Activated CD8-positive, alpha-beta T cell treated with anti-CD3 and anti-CD28 coated beads for 36 hours (primary cell): ENCODE measurements at regions not wholly inside any gene's neighbourhood (a gene's known extent, or its start where the extent isn't known, plus 50 kb on each side); places are given as distances from the start of the nearest gene placed in this dataset.

Source experiments
- ATAC-seq: fragments of 200-7000 bp; cut with Tn5 transposase; one replicate; pipeline ENCODE4 v1.10.0; 2021; ENCODE audit warnings: mild to moderate bottlenecking, moderate library complexity
- CTCF ChIA-PET: fragments of 350-600 bp; sonication (Branson Sonifier 250); formaldehyde crosslinking; loops from one replicate; lab custom pipeline; 2021; ENCODE audit warnings: antibody characterized with exemption; lab: Charles Lee
- POLR2A ChIA-PET: fragments of 350-600 bp; sonication (Branson Sonifier 250); formaldehyde crosslinking; loops from one replicate; lab custom pipeline; 2021; ENCODE audit warnings: antibody characterized with exemption; lab: Charles Lee
- DNase-seq: peaks from one replicate; pipeline ENCODE4 v3.0.0-alpha.2; 2020
- H3K27ac Mint-ChIP-seq: one replicate; pipeline ENCODE4 v1.8.0; 2021; ENCODE audit warnings: mild to moderate bottlenecking, mixed read lengths
- H3K27me3 Mint-ChIP-seq: one replicate; pipeline ENCODE4 v1.8.0; 2021; ENCODE audit warnings: mixed read lengths
- H3K36me3 Mint-ChIP-seq: one replicate; pipeline ENCODE4 v1.8.0; 2021; ENCODE audit warnings: low read depth, mixed read lengths
- H3K4me1 Mint-ChIP-seq: one replicate; pipeline ENCODE4 v1.8.0; 2021; ENCODE audit warnings: low read depth, mixed read lengths
- H3K4me3 Mint-ChIP-seq: one replicate; pipeline ENCODE4 v1.8.0; 2021; ENCODE audit warnings: mild to moderate bottlenecking, moderate library complexity, mixed read lengths
- H3K9me3 Mint-ChIP-seq: one replicate; pipeline ENCODE4 v1.8.0; 2021; ENCODE audit warnings: mixed read lengths
- CTCF ChIP-seq: fragments of 200-600 bp; IDR thresholded peaks from one replicate; pipeline ENCODE4 v1.8.0; 2022; ENCODE audit warnings: antibody characterized with exemption, mild to moderate bottlenecking
- intact Hi-C: fragments of 100-400 bp; cut with micrococcal nuclease; formaldehyde crosslinking; loops from one replicate; pipeline ENCODE4 v1.10.0; 2022

GRCh38 chr1:83769072-83769471 lies 229.9 kb downstream of the TTLL7 start:
- no peak overlapping the region for H3K4me3 Mint-ChIP-seq
- POLR2A ChIA-PET: no interaction called here
- H3K4me1 Mint-ChIP-seq: peaks cover 7% of the 10 kb centered on the region
- no peak overlapping the region for H3K27ac Mint-ChIP-seq
- ATAC-seq (no peak), DNase-seq (no peak)
- CTCF ChIA-PET: interaction anchor here (0.8 kb wide), 1 partner anchor 12 kb away, joined by 3 read pairs; no protein-coding TSS in a partner anchor
- H3K27me3 Mint-ChIP-seq: no peaks in the 10 kb centered on the region
- H3K36me3 Mint-ChIP-seq: no peaks in the 10 kb centered on the region
- no peaks in the 10 kb centered on the region for H3K9me3 Mint-ChIP-seq
- TF ChIP-seq CTCF: no peak
- intact Hi-C loops: no loop called here

GRCh38 chr1:83766241-83766691 lies 232.7 kb downstream of the TTLL7 start:
- Mint-ChIP-seq H3K4me3 (no peak overlapping the region), H3K36me3 (no peaks in the 10 kb centered on the region), H3K27ac (no peak overlapping the region), H3K27me3 (peaks cover 2% of the 10 kb centered on the region), H3K9me3 (no peaks in the 10 kb centered on the region), H3K4me1 (peaks cover 7% of the 10 kb centered on the region)
- ATAC-seq (no peak), DNase-seq (no peak)
- TF ChIP-seq CTCF: no peak
- CTCF ChIA-PET: no interaction called here
- intact Hi-C loops: no loop called here
- POLR2A ChIA-PET: no interaction called here

GRCh38 chr1:83765125-83765524 lies 233.8 kb downstream of the TTLL7 start:
- no peak for TF ChIP-seq CTCF
- no peak for DNase-seq
- Mint-ChIP-seq H3K4me3 (no peak overlapping the region), H3K36me3 (no peaks in the 10 kb centered on the region), H3K4me1 (peaks cover 9% of the 10 kb centered on the region), H3K9me3 (no peaks in the 10 kb centered on the region), H3K27ac (no peak overlapping the region), H3K27me3 (peaks cover 2% of the 10 kb centered on the region)
- CTCF ChIA-PET: no interaction called here
- POLR2A ChIA-PET: no interaction called here
- ATAC-seq: no peak
- intact Hi-C loops: no loop called here

GRCh38 chr1:83764209-83764608 lies 234.7 kb downstream of the TTLL7 start:
- no peak overlapping the region for H3K27ac Mint-ChIP-seq
- no peak overlapping the region for H3K4me3 Mint-ChIP-seq
- DNase-seq (no peak), ATAC-seq (no peak)
- no peak for TF ChIP-seq CTCF
- ChIA-PET CTCF (no interaction called here), POLR2A (no interaction called here)
- H3K36me3 Mint-ChIP-seq: no peaks in the 10 kb centered on the region
- intact Hi-C loops: no loop called here
- H3K9me3 Mint-ChIP-seq: no peaks in the 10 kb centered on the region
- peaks cover 4% of the 10 kb centered on the region for H3K4me1 Mint-ChIP-seq
- H3K27me3 Mint-ChIP-seq: peaks cover 2% of the 10 kb centered on the region

- Mint-ChIP-seq H3K9me3 (no peaks in the 10 kb centered on the region), H3K27ac (no peak overlapping the region), H3K27me3 (peaks cover 2% of the 10 kb centered on the region), H3K36me3 (no peaks in the 10 kb centered on the region), H3K4me1 (peaks cover 3% of the 10 kb centered on the region), H3K4me3 (no peak overlapping the region)
- no peak for ATAC-seq
- TF ChIP-seq CTCF: no peak
- intact Hi-C loops: no loop called here
- DNase-seq: no peak
- ChIA-PET POLR2A (no interaction called here), CTCF (interaction anchor here (0.6 kb wide), 1 partner anchor 218 kb away, joined by 5 read pairs; no protein-coding TSS in a partner anchor)
These were observed 235.4 kb downstream of the TTLL7 start for GRCh38 chr1:83763361-83764095.
